ENCODE measurements at regions not wholly inside any gene's neighbourhood (a gene's known extent, or its start where the extent isn't known, plus 50 kb on each side); places are given as distances from the start of the nearest gene placed in this dataset.

DNA sequence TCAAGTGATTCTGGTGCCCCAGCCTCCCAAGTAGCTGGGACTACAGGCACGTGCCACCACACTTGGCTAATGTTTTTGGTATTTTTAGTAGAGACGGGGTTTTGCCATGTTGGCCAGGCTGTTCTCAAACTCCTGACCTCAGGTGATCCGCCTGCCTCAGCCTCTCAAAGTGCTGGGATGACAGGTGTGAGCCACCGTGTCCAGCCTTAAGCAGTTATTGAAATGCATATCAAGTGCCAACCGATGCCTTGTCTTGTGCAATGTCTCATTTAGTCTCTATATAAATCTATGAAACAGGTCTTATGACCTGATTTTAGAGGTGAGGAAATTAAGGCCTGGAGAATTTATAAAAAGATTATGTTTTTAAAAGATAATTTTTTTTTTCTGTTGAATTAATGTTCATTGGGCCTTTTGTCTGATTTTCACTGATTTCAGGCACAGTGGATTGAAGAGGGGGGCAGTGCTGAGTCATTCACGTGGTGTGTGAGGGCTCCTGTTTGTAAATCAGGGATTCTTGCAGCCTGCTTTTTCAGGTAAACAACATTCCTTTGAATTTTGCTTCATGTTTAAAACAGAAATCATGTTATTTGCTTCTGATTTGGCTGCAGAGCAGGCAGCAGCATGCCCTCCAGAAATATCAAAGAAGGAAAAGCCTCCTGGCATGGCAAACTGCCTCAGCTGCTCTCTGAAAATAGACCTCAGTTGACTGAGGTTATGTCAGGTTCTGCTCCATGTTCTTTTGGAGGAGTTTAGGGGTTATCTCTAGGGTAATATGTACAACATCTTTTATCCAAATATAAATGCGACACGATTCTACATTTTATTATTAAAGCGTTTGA lies 407.0 kb upstream of the RGMA start:
- intact Hi-C loops (cut with DNase I): no loop called here
- H3K4me1 ChIP-seq: no peaks in the 10 kb centered on the region
- ATAC-seq (no peak), DNase-seq (no peak), FAIRE-seq (no peak)
- H3K9me3 ChIP-seq: no peaks in the 10 kb centered on the region
- WGBS, 2 donors: 67 to 75% methylated on average over 9 of the region's 9 CpGs
- TF ChIP-seq CTCF (IDR thresholded peaks at IDR 0.05): no peak
- H3K4me3 ChIP-seq: no peak overlapping the region
- no peak overlapping the region for H3K27ac ChIP-seq
- H3K36me3 ChIP-seq: no peaks in the 10 kb centered on the region
- no peaks in the 10 kb centered on the region for H3K27me3 ChIP-seq

DNA sequence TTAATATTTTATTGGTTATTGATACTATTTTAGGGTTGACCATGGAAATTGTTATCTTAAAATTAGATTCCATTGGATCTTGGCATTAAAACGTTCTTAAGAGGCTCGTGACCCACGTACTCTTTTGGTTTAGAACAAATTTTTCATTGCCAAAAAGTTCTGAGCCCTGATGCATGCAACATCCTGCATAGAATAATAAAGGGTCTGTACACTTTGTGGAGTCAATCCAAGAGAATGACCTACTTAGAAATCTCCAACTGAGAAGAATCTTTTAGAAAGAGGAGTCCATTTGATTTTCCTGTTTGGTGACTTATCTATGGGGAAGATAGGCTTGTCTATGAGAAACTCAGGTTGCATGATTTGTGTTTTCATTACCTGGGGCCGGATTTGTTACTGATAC lies 404.2 kb upstream of the RGMA start:
- 29 to 38% methylated on average over 4 of the region's 4 CpGs for whole genome bisulfite sequencing, 2 donors
- FAIRE-seq (no peak), ATAC-seq (no peak), DNase-seq (no peak)
- no peaks in the 10 kb centered on the region for H3K36me3 ChIP-seq
- H3K27me3 ChIP-seq: no peaks in the 10 kb centered on the region
- no peaks in the 10 kb centered on the region for H3K9me3 ChIP-seq
- intact Hi-C loops (cut with DNase I): no loop called here
- H3K27ac ChIP-seq: no peak overlapping the region
- H3K4me1 ChIP-seq: peaks cover 0 to under 1% (median 0%) of the 10 kb centered on the region in 3 donors
- H3K4me3 ChIP-seq: no peak overlapping the region
- TF ChIP-seq CTCF (IDR thresholded peaks at IDR 0.05): no peak

DNA sequence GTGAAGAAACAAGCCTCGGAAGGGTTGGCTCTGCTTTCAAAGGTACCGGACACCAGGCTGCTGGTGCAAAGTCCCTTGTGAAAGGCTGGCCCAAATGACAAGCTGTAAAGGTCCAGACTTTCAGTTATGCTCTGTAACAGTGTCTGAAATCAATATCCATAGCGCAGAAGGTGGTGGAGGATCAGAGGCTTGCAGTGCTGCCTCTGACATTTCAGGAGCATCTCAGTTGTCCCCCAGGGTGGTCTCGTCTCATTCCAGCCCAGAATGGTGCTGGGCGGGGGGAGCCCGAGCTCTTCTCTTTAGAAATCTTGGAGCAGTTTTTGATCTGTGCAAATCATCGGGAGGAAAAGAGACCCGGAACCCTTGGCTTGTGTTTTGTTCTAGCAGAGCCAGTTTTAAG lies 402.3 kb upstream of the RGMA start:
- no peak for TF ChIP-seq CTCF (IDR thresholded peaks at IDR 0.05)
- Histone ChIP-seq H3K27me3 (no peaks in the 10 kb centered on the region), H3K36me3 (no peaks in the 10 kb centered on the region), H3K4me3 (no peak overlapping the region), H3K27ac (no peak overlapping the region), H3K9me3 (no peaks in the 10 kb centered on the region), H3K4me1 (peaks cover 15 to 17% (median 16%) of the 10 kb centered on the region in 3 donors)
- 82 to 84% methylated on average over 8 of the region's 8 CpGs for WGBS, 2 donors
- no peak for ATAC-seq
- FAIRE-seq: no peak
- intact Hi-C loops (cut with DNase I): no loop called here
- no peak for DNase-seq

DNA sequence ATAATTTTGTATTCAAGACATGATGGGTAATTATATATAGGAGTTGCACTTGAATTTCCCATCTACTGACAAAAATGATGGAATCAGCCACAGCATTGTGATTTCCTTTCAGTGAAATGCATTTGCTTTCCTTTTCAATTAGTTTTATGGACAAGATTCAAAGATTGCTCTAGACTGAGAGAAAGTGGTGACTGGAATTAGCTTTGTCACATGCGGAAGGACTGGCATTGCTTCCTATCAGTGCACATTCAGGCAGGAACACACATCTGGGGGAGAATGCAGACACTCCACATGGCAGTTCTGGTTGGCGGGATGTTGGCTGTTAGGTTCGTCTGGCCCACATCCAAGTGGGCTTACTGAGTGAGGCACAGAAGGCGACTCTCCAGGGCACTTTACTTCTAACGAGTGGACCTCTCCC lies 399.3 kb upstream of the RGMA start:
- intact Hi-C loops (cut with DNase I): loop anchor here in 1 of 3 donors (10.0 kb wide), 1 partner anchor 104 kb away; no protein-coding TSS in a partner anchor
- Histone ChIP-seq H3K27ac (no peak overlapping the region), H3K4me3 (no peak overlapping the region), H3K36me3 (no peaks in the 10 kb centered on the region), H3K4me1 (peaks cover 38 to 46% (median 41%) of the 10 kb centered on the region in 3 donors), H3K9me3 (no peaks in the 10 kb centered on the region), H3K27me3 (no peaks in the 10 kb centered on the region)
- FAIRE-seq (no peak), DNase-seq (no peak), ATAC-seq (no peak)
- no peak for TF ChIP-seq CTCF (IDR thresholded peaks at IDR 0.05)
- WGBS, 2 donors: 83 to 89% methylated on average over 5 of the region's 5 CpGs
